Natural killer cell (primary cell): ENCODE measurements at regions not wholly inside any gene's neighbourhood (a gene's known extent, or its start where the extent isn't known, plus 50 kb on each side); places are given as distances from the start of the nearest gene placed in this dataset.
"Not testable (repeated sequence)": the region's sequence is repeated elsewhere in the genome, so short reads cannot be mapped to it uniquely, and the experiment has no call there.

Experiments used
- ATAC-seq, 3 donors: fragments of 150-1000 bp in 2 of 3; fragments of 200-7000 bp in 1 of 3; cut with Tn5 transposase; 1 replicate in 1 of 3; 2 replicates in 2 of 3; pipeline ENCODE4 v1.10.0; 2021; ENCODE audit warnings: mild to moderate bottlenecking in 2 of 3, moderate library complexity in 2 of 3
- DNase-seq, 2 donors: peaks; one replicate each; pipeline versions ENCODE4 v3.0.0 to v3.0.0-alpha.2; 2013 to 2021; ENCODE audit warnings: mixed read lengths in 1 of 2
- H3K27ac ChIP-seq: one replicate; pipeline ENCODE4 v1.5.1; 2013; ENCODE audit warnings: mild to moderate bottlenecking, low read length
- H3K27me3 ChIP-seq: one replicate; pipeline ENCODE4 v1.6.1; 2013; ENCODE audit warnings: low read length; ENCODE audit not compliant: control insufficient read depth, insufficient read depth
- H3K36me3 ChIP-seq: one replicate; pipeline ENCODE4 v1.6.1; 2013; ENCODE audit warnings: low read length; ENCODE audit not compliant: control insufficient read depth, insufficient read depth
- H3K4me1 ChIP-seq: one replicate; pipeline ENCODE4 v1.6.1; 2013; ENCODE audit warnings: low read length; ENCODE audit not compliant: control insufficient read depth, insufficient read depth
- H3K4me3 ChIP-seq: one replicate; pipeline ENCODE4 v1.5.1; 2013; ENCODE audit warnings: low read length
- H3K9me3 ChIP-seq: one replicate; pipeline ENCODE4 v1.6.1; 2013; ENCODE audit warnings: low read length; ENCODE audit not compliant: control insufficient read depth, insufficient read depth
- H3K27ac Mint-ChIP-seq, 2 donors: one replicate each; pipeline ENCODE4 v1.8.0; 2022; ENCODE audit warnings: mild to moderate bottlenecking in 2 of 2, mixed read lengths in 2 of 2, moderate library complexity in 1 of 2
- H3K27me3 Mint-ChIP-seq, 2 donors: one replicate each; pipeline ENCODE4 v1.8.0; 2022; ENCODE audit warnings: low read depth in 2 of 2, mixed read lengths in 2 of 2
- H3K36me3 Mint-ChIP-seq: one replicate; pipeline ENCODE4 v1.8.0; 2022; ENCODE audit warnings: mixed read lengths
- H3K4me1 Mint-ChIP-seq, 2 donors: one replicate each; pipeline ENCODE4 v1.8.0; 2022; ENCODE audit warnings: mixed read lengths in 2 of 2
- H3K4me3 Mint-ChIP-seq: one replicate; pipeline ENCODE4 v1.8.0; 2022; ENCODE audit warnings: mild to moderate bottlenecking, moderate library complexity, mixed read lengths
- H3K9me3 Mint-ChIP-seq, 2 donors: one replicate each; pipeline ENCODE4 v1.8.0; 2022; ENCODE audit warnings: mixed read lengths in 2 of 2
- CTCF ChIP-seq: fragments of 200-600 bp; IDR thresholded peaks from one replicate; pipeline ENCODE4 v1.8.0; 2022; ENCODE audit warnings: antibody characterized with exemption
- WGBS: methylation state at CpG from one replicate; pipeline ENCODE4 v1.1.7; 2013; ENCODE audit warnings: missing lambda C conversion rate; ENCODE audit not compliant: insufficient coverage; 5-methylcytosine and 5-hydroxymethylcytosine counted together
- intact Hi-C: fragments of 100-400 bp; cut with micrococcal nuclease; formaldehyde crosslinking; loops from one replicate; pipeline ENCODE4 v1.14.2; 2022

- H3K4me3 ChIP-seq, H3K27ac ChIP-seq, H3K36me3 Mint-ChIP-seq, ATAC-seq, H3K4me1 Mint-ChIP-seq, H3K4me3 Mint-ChIP-seq, DNase-seq, H3K9me3 ChIP-seq, H3K4me1 ChIP-seq, intact Hi-C loops, H3K9me3 Mint-ChIP-seq, H3K27me3 Mint-ChIP-seq, H3K27ac Mint-ChIP-seq, H3K36me3 ChIP-seq, H3K27me3 ChIP-seq: not testable (repeated sequence)
- 100% methylated on average over 2 of the region's 2 CpGs for WGBS
Observed at GRCh38 chr12:93239789-93240188, 137.9 kb upstream of the NUDT4 start.

- H3K27me3 ChIP-seq: no peaks in the 10 kb centered on the region
- Mint-ChIP-seq H3K4me1 (peaks cover 7 to 8% of the 10 kb centered on the region in 2 donors), H3K4me3 (no peak overlapping the region), H3K27me3 (no peaks in the 10 kb centered on the region), H3K9me3 (no peaks in the 10 kb centered on the region), H3K36me3 (no peaks in the 10 kb centered on the region), H3K27ac (no peak overlapping the region)
- no peak overlapping the region for H3K27ac ChIP-seq
- no peak for DNase-seq
- WGBS: 87% methylated on average over 6 of the region's 6 CpGs
- H3K9me3 ChIP-seq: no peaks in the 10 kb centered on the region
- H3K4me3 ChIP-seq: no peak overlapping the region
- H3K4me1 ChIP-seq: peaks cover 9% of the 10 kb centered on the region
- TF ChIP-seq CTCF: no peak
- intact Hi-C loops: no loop called here
- ATAC-seq: no peak
- H3K36me3 ChIP-seq: no peaks in the 10 kb centered on the region
Observed at GRCh38 chr12:93242154-93242972, 135.4 kb upstream of the NUDT4 start.

GRCh38 chr12:93243382-93243688 lies 134.4 kb upstream of the NUDT4 start:
- 86% methylated on average over 2 of the region's 3 CpGs for WGBS
- no peaks in the 10 kb centered on the region for H3K36me3 ChIP-seq
- no peaks in the 10 kb centered on the region for H3K27me3 ChIP-seq
- no peak overlapping the region for H3K27ac ChIP-seq
- no peak for DNase-seq
- intact Hi-C loops: no loop called here
- H3K9me3 Mint-ChIP-seq: no peaks in the 10 kb centered on the region
- no peak overlapping the region for H3K27ac Mint-ChIP-seq
- peaks cover 7 to 8% of the 10 kb centered on the region in 2 donors for H3K4me1 Mint-ChIP-seq
- H3K27me3 Mint-ChIP-seq: no peaks in the 10 kb centered on the region
- H3K4me3 Mint-ChIP-seq: no peak overlapping the region
- TF ChIP-seq CTCF: no peak
- no peaks in the 10 kb centered on the region for H3K9me3 ChIP-seq
- H3K4me3 ChIP-seq: no peak overlapping the region
- H3K36me3 Mint-ChIP-seq: no peaks in the 10 kb centered on the region
- peaks cover 9% of the 10 kb centered on the region for H3K4me1 ChIP-seq
- no peak for ATAC-seq

GRCh38 chr12:93243689-93244513 lies 133.8 kb upstream of the NUDT4 start:
- no peaks in the 10 kb centered on the region for H3K36me3 Mint-ChIP-seq
- Histone ChIP-seq H3K27me3 (no peaks in the 10 kb centered on the region), H3K9me3 (no peaks in the 10 kb centered on the region), H3K36me3 (no peaks in the 10 kb centered on the region), H3K4me1 (peaks cover 9% of the 10 kb centered on the region), H3K27ac (no peak overlapping the region), H3K4me3 (no peak overlapping the region)
- WGBS: 38% methylated on average over 4 of the region's 4 CpGs
- no peak for TF ChIP-seq CTCF
- H3K4me1 Mint-ChIP-seq: peaks cover 9 to 10% of the 10 kb centered on the region in 2 donors
- intact Hi-C loops: no loop called here
- no peak overlapping the region for H3K4me3 Mint-ChIP-seq
- DNase-seq: peak in 1 of 2 donors; percentile 38
- peak; percentile 18 to 68 (median 58) for ATAC-seq
- no peaks in the 10 kb centered on the region for H3K9me3 Mint-ChIP-seq
- no peaks in the 10 kb centered on the region for H3K27me3 Mint-ChIP-seq
- peak overlapping the region; percentile 6 to 55 for H3K27ac Mint-ChIP-seq
